ENCODE measurements at regions not wholly inside any gene's neighbourhood (a gene's known extent, or its start where the extent isn't known, plus 50 kb on each side); places are given as distances from the start of the nearest gene placed in this dataset.

DNA sequence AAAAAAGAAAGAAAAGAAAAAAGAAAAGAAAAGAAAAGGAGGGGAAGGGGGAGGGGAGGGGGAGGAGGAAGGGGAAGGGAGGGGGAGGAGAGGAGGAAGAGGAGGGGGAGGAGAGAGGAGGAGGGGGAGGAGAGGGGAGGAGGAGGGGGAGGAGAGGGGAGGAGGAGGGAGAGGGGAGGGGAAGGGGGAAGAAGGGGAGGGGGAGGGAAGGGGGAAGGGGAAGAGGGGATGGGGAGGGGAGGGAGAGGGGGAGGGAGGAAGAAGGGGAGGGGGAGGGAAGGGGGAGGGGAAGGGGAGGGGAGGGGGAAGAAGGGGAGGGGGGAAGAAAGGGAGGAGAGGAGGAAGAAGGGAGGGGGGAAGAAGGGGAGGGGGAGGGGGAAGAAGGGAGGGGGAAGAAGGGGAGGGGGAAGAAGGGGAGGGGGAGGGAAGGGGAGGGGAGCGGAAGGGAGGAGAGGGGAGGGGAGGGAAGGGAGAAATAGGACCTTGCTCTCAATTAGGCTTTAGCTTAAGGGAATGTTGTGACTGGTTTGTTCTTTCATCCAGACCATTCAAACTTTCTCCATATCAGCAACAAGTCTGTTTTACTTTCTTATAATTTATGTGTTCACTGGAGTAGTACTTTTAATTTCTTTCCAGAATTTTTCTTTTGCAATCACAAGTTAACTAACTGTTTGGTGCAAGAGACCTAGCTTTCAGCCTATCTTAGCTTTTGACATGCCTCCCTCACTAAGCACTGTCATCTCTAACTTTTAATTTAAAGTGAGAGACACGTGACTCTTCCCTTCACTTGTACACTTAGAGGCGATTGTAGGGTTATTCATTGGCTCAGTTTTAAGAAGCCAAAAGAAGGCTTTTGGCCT is 76.5 kb upstream of the EGLN3 start:
- intact Hi-C loops (cut with micrococcal nuclease), result no loop called here
- Mint-ChIP-seq H3K36me3 (ENCODE audit: low read depth) (no peaks in the 10 kb centered on the region), H3K27me3 (no peaks in the 10 kb centered on the region), H3K9me3 (no peaks in the 10 kb centered on the region), H3K4me3 (no peak overlapping the region), H3K27ac (peak overlapping the region; percentile 66), H3K4me1 (ENCODE audit: low read depth) (peaks cover 5% of the 10 kb centered on the region)

DNA sequence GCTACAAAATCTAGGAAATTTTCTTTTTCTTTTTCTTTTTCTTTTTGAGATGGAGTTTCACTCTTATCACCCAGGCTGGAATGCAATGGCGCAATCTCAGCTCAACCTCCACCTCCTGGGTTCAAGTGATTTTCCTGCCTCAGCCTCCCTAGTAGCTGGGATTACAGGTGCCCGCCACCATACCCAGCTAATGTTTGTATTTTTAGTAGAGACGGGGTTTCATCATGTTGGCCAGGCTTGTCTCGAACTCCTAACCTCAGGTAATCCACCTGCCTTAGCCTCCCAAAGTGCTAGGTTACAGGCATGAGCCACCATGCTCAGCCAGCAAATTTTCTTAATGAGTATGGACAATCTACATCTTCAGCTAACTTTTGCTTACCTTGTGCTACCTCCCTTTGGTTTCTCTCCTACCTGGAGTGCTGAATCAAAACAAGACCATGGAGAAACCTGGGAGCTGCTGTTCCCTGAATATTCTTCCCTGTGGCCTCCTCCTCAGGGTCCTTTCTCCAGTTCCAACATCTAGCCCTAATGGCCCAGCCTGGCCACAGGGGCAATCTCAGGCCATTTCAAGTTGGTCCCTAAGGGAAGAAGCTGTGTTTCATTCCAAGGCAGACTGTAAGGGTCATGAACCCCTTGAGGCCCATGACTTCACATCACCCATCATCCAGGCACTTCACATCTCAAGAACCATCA is 74.6 kb upstream of the EGLN3 start:
- Mint-ChIP-seq H3K27me3 (no peaks in the 10 kb centered on the region), H3K9me3 (no peaks in the 10 kb centered on the region), H3K4me1 (ENCODE audit: low read depth) (peaks cover 5% of the 10 kb centered on the region), H3K36me3 (ENCODE audit: low read depth) (no peaks in the 10 kb centered on the region), H3K27ac (no peak overlapping the region), H3K4me3 (no peak overlapping the region)
- intact Hi-C loops (cut with micrococcal nuclease), result no loop called here

- Mint-ChIP-seq H3K9me3 (no peaks in the 10 kb centered on the region), H3K4me1 (ENCODE audit: low read depth) (peaks cover 5% of the 10 kb centered on the region), H3K4me3 (no peak overlapping the region), H3K27ac (no peak overlapping the region), H3K36me3 (ENCODE audit: low read depth) (no peaks in the 10 kb centered on the region), H3K27me3 (no peaks in the 10 kb centered on the region)
- intact Hi-C loops (cut with micrococcal nuclease), result no loop called here
Measured at GRCh38 chr14:34024768-34025144, 73.9 kb upstream of the EGLN3 start.

DNA sequence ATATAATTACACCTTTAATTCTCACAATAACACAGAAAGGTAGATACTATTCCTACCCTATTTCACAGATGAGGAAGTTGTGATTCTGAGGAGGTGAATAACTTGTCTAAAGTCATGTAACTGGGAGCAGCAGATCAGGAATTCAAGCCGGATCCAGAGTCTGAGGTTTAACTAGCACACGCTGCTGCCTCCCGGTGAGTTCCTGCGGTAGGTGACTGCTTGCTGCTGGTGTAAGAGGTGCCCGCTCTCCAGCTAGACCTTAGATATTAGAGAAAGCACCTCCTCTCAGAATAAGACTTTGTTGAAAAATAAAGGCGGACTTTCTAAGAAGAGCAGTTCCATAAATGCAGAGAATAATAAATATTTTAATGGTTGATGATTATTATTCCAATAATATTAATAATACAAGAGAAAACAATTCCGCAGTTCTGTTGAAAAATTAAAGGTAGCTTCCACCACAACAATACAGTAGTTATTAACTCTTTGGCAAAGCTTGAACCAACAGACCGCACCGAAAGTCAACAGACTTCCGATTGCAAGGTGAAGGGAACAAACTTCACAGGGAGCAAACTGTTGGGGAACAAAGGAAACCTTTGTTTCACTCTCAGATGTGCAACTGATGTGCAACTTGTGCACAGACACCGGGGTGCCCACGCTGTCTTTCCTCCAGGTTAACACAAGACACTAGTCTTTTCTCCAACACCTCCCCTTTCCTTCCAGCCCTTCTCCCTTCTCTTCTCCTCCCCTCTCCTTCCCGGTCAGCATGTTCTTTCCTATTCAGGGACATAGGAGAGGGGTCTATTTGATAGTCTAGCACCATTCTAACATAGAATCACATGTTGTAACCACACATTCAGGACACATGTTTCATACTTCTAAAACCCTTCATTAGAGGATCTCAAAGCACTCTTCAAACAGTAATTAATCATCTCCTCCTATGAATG is 73.2 kb upstream of the EGLN3 start:
- Mint-ChIP-seq H3K4me3 (no peak overlapping the region), H3K36me3 (ENCODE audit: low read depth) (no peaks in the 10 kb centered on the region), H3K27me3 (no peaks in the 10 kb centered on the region), H3K4me1 (ENCODE audit: low read depth) (peaks cover 6% of the 10 kb centered on the region), H3K9me3 (no peaks in the 10 kb centered on the region), H3K27ac (no peak overlapping the region)
- intact Hi-C loops (cut with micrococcal nuclease), result no loop called here

DNA sequence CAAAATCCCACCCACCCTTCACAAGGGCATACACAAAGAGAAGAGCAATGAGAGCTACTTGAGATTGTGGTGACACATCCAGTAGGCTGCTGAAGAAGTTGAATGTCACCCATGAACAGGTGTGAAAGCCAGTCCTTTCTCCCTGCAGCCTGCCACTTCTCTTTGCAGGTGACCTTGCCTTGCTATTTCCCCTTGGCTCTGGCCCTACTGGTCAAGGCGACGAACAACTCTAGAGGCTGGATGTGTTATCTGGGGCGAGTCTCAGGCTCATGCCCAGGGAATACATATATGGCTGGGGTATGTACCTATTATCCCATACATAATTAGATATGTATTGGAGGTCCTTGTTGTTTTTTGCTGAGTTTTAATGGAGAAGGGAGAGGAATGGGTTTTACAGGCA is 70.2 kb upstream of the EGLN3 start:
- Mint-ChIP-seq H3K27me3 (no peaks in the 10 kb centered on the region), H3K4me3 (no peak overlapping the region), H3K4me1 (ENCODE audit: low read depth) (peaks cover 11% of the 10 kb centered on the region), H3K36me3 (ENCODE audit: low read depth) (no peaks in the 10 kb centered on the region), H3K9me3 (no peaks in the 10 kb centered on the region), H3K27ac (no peak overlapping the region)
- intact Hi-C loops (cut with micrococcal nuclease), result no loop called here

DNA sequence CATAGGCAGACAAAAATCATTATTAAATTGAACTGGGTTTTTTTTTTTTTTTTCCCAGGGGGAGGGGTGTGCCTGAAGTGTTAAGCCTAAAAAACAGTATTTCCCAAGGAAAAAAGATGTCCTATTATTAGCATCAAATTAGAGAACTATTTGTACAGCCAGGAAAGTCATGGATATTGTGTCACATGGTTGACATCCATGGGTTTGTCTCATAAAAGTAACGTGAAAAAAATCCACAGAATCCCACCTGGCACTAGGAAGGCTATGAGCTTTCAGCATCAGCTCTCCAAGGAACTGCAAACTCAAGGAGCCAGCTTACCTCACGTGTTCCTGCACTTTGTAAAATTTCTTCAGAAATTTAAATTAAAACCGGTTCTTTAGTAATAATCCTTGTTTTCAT is 69.1 kb upstream of the EGLN3 start:
- intact Hi-C loops (cut with micrococcal nuclease), result no loop called here
- Mint-ChIP-seq H3K9me3 (no peaks in the 10 kb centered on the region), H3K27ac (no peak overlapping the region), H3K36me3 (ENCODE audit: low read depth) (no peaks in the 10 kb centered on the region), H3K4me3 (no peak overlapping the region), H3K27me3 (no peaks in the 10 kb centered on the region), H3K4me1 (ENCODE audit: low read depth) (peaks cover 11% of the 10 kb centered on the region)

GRCh38 chr14:34018564-34019244 is 67.8 kb upstream of the EGLN3 start:
- Mint-ChIP-seq H3K27ac (no peak overlapping the region), H3K9me3 (no peaks in the 10 kb centered on the region), H3K36me3 (ENCODE audit: low read depth) (no peaks in the 10 kb centered on the region), H3K4me1 (ENCODE audit: low read depth) (peaks cover 23% of the 10 kb centered on the region), H3K4me3 (no peak overlapping the region), H3K27me3 (no peaks in the 10 kb centered on the region)
- intact Hi-C loops (cut with micrococcal nuclease), result loop anchor here (10.0 kb wide), 1 partner anchor 46 kb away; no protein-coding TSS in a partner anchor

- Mint-ChIP-seq H3K27me3 (no peaks in the 10 kb centered on the region), H3K36me3 (ENCODE audit: low read depth) (no peaks in the 10 kb centered on the region), H3K4me3 (no peak overlapping the region), H3K9me3 (no peaks in the 10 kb centered on the region), H3K4me1 (ENCODE audit: low read depth) (peaks cover 28% of the 10 kb centered on the region), H3K27ac (no peak overlapping the region)
- intact Hi-C loops (cut with micrococcal nuclease), result loop anchor here (10.0 kb wide), 1 partner anchor 47 kb away; no protein-coding TSS in a partner anchor
Measured at GRCh38 chr14:34018125-34018524, 67.3 kb upstream of the EGLN3 start.

DNA sequence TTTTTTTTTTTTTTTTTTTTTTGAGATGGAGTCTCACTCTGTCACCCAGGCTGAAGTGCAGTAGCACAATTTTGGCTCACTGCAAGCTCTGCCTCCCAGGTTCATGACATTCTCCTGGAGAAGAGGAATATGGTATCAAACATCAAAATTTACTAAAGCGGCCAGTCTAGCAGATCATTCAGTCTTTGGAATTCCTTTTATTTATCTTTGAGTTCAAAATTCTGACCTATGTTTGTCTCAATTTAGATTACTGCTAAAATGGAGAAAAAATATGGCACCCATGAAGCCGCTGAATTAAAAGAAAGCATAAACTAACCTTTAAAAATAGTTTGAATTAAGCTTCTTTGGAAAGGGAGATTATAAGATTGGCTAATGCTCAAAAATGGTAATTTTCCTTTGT is 64.5 kb upstream of the EGLN3 start:
- Mint-ChIP-seq H3K4me3 (no peak overlapping the region), H3K9me3 (no peaks in the 10 kb centered on the region), H3K4me1 (ENCODE audit: low read depth) (peaks cover 49% of the 10 kb centered on the region), H3K27ac (no peak overlapping the region), H3K36me3 (ENCODE audit: low read depth) (no peaks in the 10 kb centered on the region), H3K27me3 (no peaks in the 10 kb centered on the region)
- intact Hi-C loops (cut with micrococcal nuclease), result loop anchor here (10.0 kb wide), 1 partner anchor 49 kb away; no protein-coding TSS in a partner anchor

GRCh38 chr14:34014936-34015335 is 64.1 kb upstream of the EGLN3 start:
- intact Hi-C loops (cut with micrococcal nuclease), result loop anchor here (10.0 kb wide), 1 partner anchor 50 kb away; no protein-coding TSS in a partner anchor
- peaks cover 54% of the 10 kb centered on the region for H3K4me1 Mint-ChIP-seq (ENCODE audit: low read depth)
- H3K36me3 Mint-ChIP-seq (ENCODE audit: low read depth), result no peaks in the 10 kb centered on the region
- H3K9me3 Mint-ChIP-seq, result no peaks in the 10 kb centered on the region
- no peak overlapping the region for H3K4me3 Mint-ChIP-seq
- H3K27ac Mint-ChIP-seq, result peak overlapping the region; percentile 92
- no peaks in the 10 kb centered on the region for H3K27me3 Mint-ChIP-seq

DNA sequence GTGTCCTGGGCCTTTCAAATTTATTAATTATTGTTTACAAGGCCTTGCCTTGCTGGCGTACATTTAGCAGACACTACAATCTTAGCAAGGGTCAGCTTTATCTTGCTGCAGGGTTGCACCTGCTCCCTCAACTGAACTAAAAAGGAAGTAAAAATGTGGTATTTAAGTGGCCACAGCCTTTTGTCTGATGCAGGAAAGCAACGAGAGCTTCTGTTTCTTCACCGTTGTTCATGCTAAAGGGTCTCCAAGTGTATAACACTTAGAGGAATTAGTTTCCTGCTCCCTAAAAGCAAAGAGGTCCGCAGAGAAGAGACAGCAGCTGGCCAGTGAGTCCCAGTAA is 62.8 kb upstream of the EGLN3 start:
- Mint-ChIP-seq H3K4me1 (ENCODE audit: low read depth) (peaks cover 48% of the 10 kb centered on the region), H3K4me3 (peak overlapping the region; percentile 34), H3K27ac (peak overlapping the region; percentile 92), H3K36me3 (ENCODE audit: low read depth) (no peaks in the 10 kb centered on the region), H3K27me3 (no peaks in the 10 kb centered on the region), H3K9me3 (no peaks in the 10 kb centered on the region)
- intact Hi-C loops (cut with micrococcal nuclease), result loop anchor here (2.0 to 10.0 kb wide), 2 partner anchors 51 to 63 kb away; partner anchors contain the start of gene EGLN3

DNA sequence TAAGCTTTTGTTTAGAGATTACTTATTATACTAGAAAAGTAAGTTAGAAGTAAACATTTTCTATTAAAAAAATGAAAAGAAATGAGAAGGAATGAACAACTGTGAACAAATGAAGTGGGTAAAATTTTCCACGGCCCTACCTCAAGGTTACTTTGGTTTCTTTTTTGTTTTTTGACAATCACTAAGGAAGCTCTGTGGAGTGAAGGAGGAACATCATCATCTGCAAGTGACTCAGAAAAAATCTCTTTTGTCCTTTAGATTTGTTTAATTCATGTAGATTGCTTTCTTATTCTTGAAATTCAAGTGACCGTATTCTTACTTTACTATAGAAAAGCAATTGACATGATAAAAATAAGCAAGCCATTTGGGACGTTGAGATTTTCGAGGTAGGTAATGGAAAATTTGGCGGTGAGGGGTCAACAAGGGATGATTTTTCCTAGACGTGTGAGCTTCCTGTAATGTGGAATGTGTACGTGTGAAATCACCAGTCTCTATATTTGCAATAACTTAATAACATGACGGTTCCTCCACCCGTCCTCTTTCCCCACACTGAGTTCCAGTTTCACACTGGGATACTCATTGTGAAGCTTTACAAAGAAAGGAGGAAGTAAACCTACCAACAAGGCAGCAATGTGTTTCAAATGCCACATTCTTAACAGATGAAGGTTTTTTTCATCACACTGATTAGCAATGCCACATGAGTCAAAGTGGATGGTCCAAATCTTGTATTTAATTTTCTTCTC is 62.3 kb upstream of the EGLN3 start:
- H3K27ac Mint-ChIP-seq, result peak overlapping the region; percentile 92
- H3K4me1 Mint-ChIP-seq (ENCODE audit: low read depth), result peaks cover 52% of the 10 kb centered on the region
- peak overlapping the region; percentile 51 for H3K4me3 Mint-ChIP-seq
- intact Hi-C loops (cut with micrococcal nuclease), result loop anchor here (2.0 to 10.0 kb wide), 2 partner anchors 52 to 62 kb away; partner anchors contain the start of gene EGLN3
- no peaks in the 10 kb centered on the region for H3K9me3 Mint-ChIP-seq
- no peaks in the 10 kb centered on the region for H3K27me3 Mint-ChIP-seq
- H3K36me3 Mint-ChIP-seq (ENCODE audit: low read depth), result no peaks in the 10 kb centered on the region

Measured in dendritic cell treated with granulocyte-macrophage colony-stimulating factor and Interleukin-4, amounts not matched to agents 40 ng/mL and 50 ng/mL, for 4 days (primary cell).